Skeletal muscle tissue (tissue), 3 donors: ENCODE measurements at regions not wholly inside any gene's neighbourhood (a gene's known extent, or its start where the extent isn't known, plus 50 kb on each side); places are given as distances from the start of the nearest gene placed in this dataset.

Experiments used
- H3K27ac ChIP-seq: one replicate; pipeline ENCODE4 v1.7.0; 2013; ENCODE audit warnings: mild to moderate bottlenecking, low read depth, low read length, inconsistent platforms
- H3K27me3 ChIP-seq, 3 donors: one replicate each; pipeline ENCODE4 v1.7.0; 2013; ENCODE audit warnings: low read length in 3 of 3; ENCODE audit not compliant: control insufficient read depth in 3 of 3, insufficient read depth in 3 of 3
- H3K36me3 ChIP-seq, 3 donors: one replicate each; pipeline ENCODE4 v1.7.0; 2013; ENCODE audit warnings: low read length in 3 of 3; ENCODE audit not compliant: control insufficient read depth in 3 of 3, insufficient read depth in 3 of 3
- H3K4me1 ChIP-seq, 3 donors: one replicate each; pipeline ENCODE4 v1.7.0; 2013; ENCODE audit warnings: low read length in 3 of 3, mild to moderate bottlenecking in 3 of 3; ENCODE audit not compliant: control insufficient read depth in 3 of 3, insufficient read depth in 3 of 3
- H3K4me3 ChIP-seq, 3 donors: one replicate each; pipeline ENCODE4 v1.7.0; 2013; ENCODE audit warnings: low read length in 3 of 3
- H3K9ac ChIP-seq, 3 donors: one replicate each; pipeline ENCODE4 v1.7.0; 2013; ENCODE audit warnings: low read length in 3 of 3, mild to moderate bottlenecking in 3 of 3, moderate library complexity in 2 of 3, low read depth in 1 of 3
- H3K9me3 ChIP-seq, 3 donors: one replicate each; pipeline ENCODE4 v1.7.0; 2013; ENCODE audit warnings: low read length in 3 of 3; ENCODE audit not compliant: control insufficient read depth in 3 of 3
- donor health status: Osteomylitis.

GRCh38 chr5:26227245-26227644 is 811.1 kb downstream of the CDH9 start:
- Histone ChIP-seq H3K36me3 (no peaks in the 10 kb centered on the region), H3K27me3 (no peaks in the 10 kb centered on the region), H3K9ac (no peak overlapping the region)

GRCh38 chr5:26205121-26205520 is 833.3 kb downstream of the CDH9 start:
- Histone ChIP-seq H3K9ac (no peak overlapping the region), H3K27me3 (no peaks in the 10 kb centered on the region), H3K27ac (no peak overlapping the region), H3K4me3 (no peak overlapping the region), H3K9me3 (no peaks in the 10 kb centered on the region), H3K4me1 (no peaks in the 10 kb centered on the region), H3K36me3 (no peaks in the 10 kb centered on the region)

More at GRCh38 chr5:26227245-26227644, 811.1 kb downstream of the CDH9 start:
- H3K4me3 ChIP-seq = no peak overlapping the region
- no peak overlapping the region for H3K27ac ChIP-seq
- peaks cover 0 to 3% (median 3%) of the 10 kb centered on the region in 3 donors for H3K9me3 ChIP-seq
- H3K4me1 ChIP-seq = no peaks in the 10 kb centered on the region

- H3K36me3 ChIP-seq = no peaks in the 10 kb centered on the region
- no peaks in the 10 kb centered on the region for H3K27me3 ChIP-seq
- no peak overlapping the region for H3K9ac ChIP-seq
- no peaks in the 10 kb centered on the region for H3K9me3 ChIP-seq
- H3K27ac ChIP-seq = no peak overlapping the region
- H3K4me3 ChIP-seq = no peak overlapping the region
- no peaks in the 10 kb centered on the region for H3K4me1 ChIP-seq
Measured at GRCh38 chr5:26193626-26194025, 844.8 kb downstream of the CDH9 start.

GRCh38 chr5:26192486-26192885 is 845.9 kb downstream of the CDH9 start:
- Histone ChIP-seq H3K9ac (no peak overlapping the region), H3K4me1 (no peaks in the 10 kb centered on the region), H3K27me3 (no peaks in the 10 kb centered on the region)

GRCh38 chr5:26181582-26181981 is 856.8 kb downstream of the CDH9 start:
- Histone ChIP-seq H3K4me3 (no peak overlapping the region), H3K36me3 (no peaks in the 10 kb centered on the region), H3K27me3 (no peaks in the 10 kb centered on the region), H3K27ac (no peak overlapping the region), H3K4me1 (no peaks in the 10 kb centered on the region), H3K9me3 (no peaks in the 10 kb centered on the region), H3K9ac (no peak overlapping the region)

More at GRCh38 chr5:26192486-26192885, 845.9 kb downstream of the CDH9 start:
- H3K27ac ChIP-seq = no peak overlapping the region
- H3K36me3 ChIP-seq = no peaks in the 10 kb centered on the region
- no peaks in the 10 kb centered on the region for H3K9me3 ChIP-seq
- H3K4me3 ChIP-seq = no peak overlapping the region

GRCh38 chr5:26148569-26149107 is 889.7 kb downstream of the CDH9 start:
- Histone ChIP-seq H3K4me3 (no peak overlapping the region), H3K36me3 (no peaks in the 10 kb centered on the region), H3K27me3 (no peaks in the 10 kb centered on the region), H3K9ac (no peak overlapping the region), H3K9me3 (no peaks in the 10 kb centered on the region), H3K27ac (no peak overlapping the region), H3K4me1 (no peaks in the 10 kb centered on the region)

GRCh38 chr5:26143259-26143658 is 895.1 kb downstream of the CDH9 start:
- no peaks in the 10 kb centered on the region for H3K9me3 ChIP-seq
- H3K9ac ChIP-seq = no peak overlapping the region
- H3K27ac ChIP-seq = no peak overlapping the region
- H3K36me3 ChIP-seq = no peaks in the 10 kb centered on the region
- H3K27me3 ChIP-seq = no peaks in the 10 kb centered on the region
- no peaks in the 10 kb centered on the region for H3K4me1 ChIP-seq
- no peak overlapping the region for H3K4me3 ChIP-seq

- Histone ChIP-seq H3K9me3 (no peaks in the 10 kb centered on the region), H3K4me1 (no peaks in the 10 kb centered on the region), H3K4me3 (no peak overlapping the region), H3K9ac (no peak overlapping the region), H3K27ac (no peak overlapping the region), H3K27me3 (no peaks in the 10 kb centered on the region), H3K36me3 (no peaks in the 10 kb centered on the region)
Measured at GRCh38 chr5:26121338-26121737, 917.0 kb downstream of the CDH9 start.

- no peak overlapping the region for H3K27ac ChIP-seq
- H3K9me3 ChIP-seq = peaks cover 0 to 1% (median 0%) of the 10 kb centered on the region in 3 donors
- H3K27me3 ChIP-seq = no peaks in the 10 kb centered on the region
- no peaks in the 10 kb centered on the region for H3K36me3 ChIP-seq
- no peak overlapping the region for H3K4me3 ChIP-seq
- H3K4me1 ChIP-seq = no peaks in the 10 kb centered on the region
- no peak overlapping the region for H3K9ac ChIP-seq
Measured at GRCh38 chr5:26104175-26104574, 934.2 kb downstream of the CDH9 start.

- Histone ChIP-seq H3K9me3 (no peaks in the 10 kb centered on the region), H3K27me3 (no peaks in the 10 kb centered on the region), H3K36me3 (no peaks in the 10 kb centered on the region), H3K4me1 (no peaks in the 10 kb centered on the region), H3K9ac (no peak overlapping the region), H3K27ac (no peak overlapping the region), H3K4me3 (no peak overlapping the region)
Measured at GRCh38 chr5:26060212-26060611, 978.2 kb downstream of the CDH9 start.

GRCh38 chr5:26054594-26054993 is 983.8 kb downstream of the CDH9 start:
- no peaks in the 10 kb centered on the region for H3K9me3 ChIP-seq
- H3K4me3 ChIP-seq = no peak overlapping the region
- no peak overlapping the region for H3K9ac ChIP-seq
- H3K4me1 ChIP-seq = no peaks in the 10 kb centered on the region
- no peaks in the 10 kb centered on the region for H3K27me3 ChIP-seq
- no peaks in the 10 kb centered on the region for H3K36me3 ChIP-seq
- H3K27ac ChIP-seq = no peak overlapping the region
